ENCODE measurements at regions not wholly inside any gene's neighbourhood (a gene's known extent, or its start where the extent isn't known, plus 50 kb on each side); places are given as distances from the start of the nearest gene placed in this dataset.
"Not testable (repeated sequence)": the region's sequence is repeated elsewhere in the genome, so short reads cannot be mapped to it uniquely, and the experiment has no call there.

DNA sequence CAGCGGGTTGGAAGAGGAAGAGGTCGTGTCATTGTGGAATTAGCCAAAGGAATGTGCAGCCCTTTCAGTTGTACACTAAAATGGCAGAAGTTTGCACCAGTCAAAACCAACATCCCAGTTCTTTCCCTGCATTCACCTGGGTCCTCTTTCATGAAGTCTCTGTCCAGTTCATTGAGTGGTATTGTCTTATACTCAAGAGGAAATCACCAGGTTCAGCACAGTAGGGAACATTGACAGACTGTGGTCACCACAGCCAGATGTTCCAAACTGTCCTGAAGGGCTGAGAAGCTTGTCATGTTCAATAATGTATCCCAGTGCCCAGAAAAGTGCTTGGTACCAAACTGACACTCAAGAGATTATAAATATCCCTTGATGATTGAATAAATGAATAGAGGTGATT, 131.6 kb downstream of the GLUL start:
- no peak for DNase-seq

DNA sequence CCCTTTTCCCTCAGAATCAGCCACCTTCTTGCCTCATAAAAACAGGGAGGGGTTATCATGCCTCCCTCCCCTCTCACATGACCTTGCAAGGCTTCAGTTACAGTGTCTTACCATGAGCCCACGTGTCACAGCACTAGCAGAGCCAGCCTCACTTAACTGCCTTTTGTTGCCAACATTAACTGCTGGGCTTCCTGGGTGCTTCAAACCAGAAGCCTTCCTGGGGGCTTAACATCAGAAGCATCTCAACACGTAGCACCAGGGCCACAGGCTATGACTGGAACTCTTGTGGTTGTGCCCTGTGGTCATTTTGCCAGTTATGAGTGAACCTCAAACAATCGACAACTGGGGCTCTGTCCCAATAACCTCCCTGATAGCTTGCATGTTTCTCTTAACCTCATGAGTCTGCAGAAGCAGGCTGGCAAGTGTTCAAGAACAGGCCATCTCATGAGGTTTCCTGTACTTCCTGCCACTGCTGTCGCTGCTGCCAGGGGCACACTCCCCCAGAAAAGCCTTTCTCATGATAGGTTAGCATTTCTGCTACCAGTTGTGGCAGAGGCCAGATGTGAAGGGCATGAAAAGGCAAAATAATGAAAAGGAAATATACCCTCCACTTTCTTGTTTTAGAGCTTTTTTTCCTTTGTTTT, 132.2 kb downstream of the GLUL start:
- no peak for DNase-seq

GRCh38 chr1:182257369-182258063, 134.1 kb downstream of the GLUL start:
- no peak for DNase-seq

- DNase-seq, result no peak
Measured at GRCh38 chr1:182256931-182257330, 134.7 kb downstream of the GLUL start.

- no peak for DNase-seq
Measured at GRCh38 chr1:182255494-182255893, 136.1 kb downstream of the GLUL start.

GRCh38 chr1:182253319-182253860, 138.2 kb downstream of the GLUL start:
- no peak for DNase-seq

GRCh38 chr1:182251561-182251960, 140.0 kb downstream of the GLUL start:
- no peak for DNase-seq

DNA sequence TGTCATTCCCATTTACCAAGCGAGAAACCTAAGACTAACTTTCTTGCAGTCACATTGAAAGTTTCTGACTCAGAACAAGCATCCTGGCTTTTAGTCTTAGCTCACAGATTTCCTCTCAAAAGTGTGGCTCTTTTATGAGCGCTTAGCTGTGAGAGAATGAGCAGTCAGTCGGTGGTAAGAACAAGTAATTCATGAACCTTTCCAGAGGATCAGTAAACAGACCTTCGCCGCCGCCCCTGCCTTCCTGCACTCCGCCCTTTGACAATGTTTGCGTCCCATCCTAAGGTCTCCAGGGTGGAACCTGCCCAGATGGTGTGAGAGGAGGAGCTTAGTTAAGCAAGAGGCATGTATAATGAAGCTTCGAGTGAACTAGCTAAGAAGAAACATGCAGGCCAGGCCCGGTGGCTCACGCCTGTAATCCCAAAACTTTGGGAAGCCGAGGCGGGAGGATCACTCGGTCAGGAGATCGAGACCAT, 142.4 kb downstream of the GLUL start:
- no peak for DNase-seq

- no peak for DNase-seq
Measured at GRCh38 chr1:182248721-182249120, 142.9 kb downstream of the GLUL start.

DNA sequence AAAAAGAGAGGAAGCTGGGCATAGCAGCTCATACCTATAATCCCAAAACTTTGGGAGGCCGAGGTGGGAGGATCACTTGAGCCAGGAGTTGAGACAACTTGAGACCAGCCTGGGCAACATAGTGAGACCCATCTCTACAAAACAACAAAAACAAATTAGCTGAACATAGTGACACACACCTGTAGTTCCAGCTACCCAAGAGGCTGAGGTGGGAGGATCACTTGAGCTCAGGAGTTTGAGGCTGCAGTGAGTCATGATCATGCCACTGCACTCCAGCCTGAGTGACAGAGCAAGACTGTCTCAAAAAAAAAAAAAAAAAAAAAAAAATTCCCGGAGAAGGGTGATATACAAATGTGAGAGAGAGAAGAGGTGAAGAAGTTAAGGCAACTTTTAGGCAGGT, 143.8 kb downstream of the GLUL start:
- DNase-seq, result not testable (repeated sequence)

DNA sequence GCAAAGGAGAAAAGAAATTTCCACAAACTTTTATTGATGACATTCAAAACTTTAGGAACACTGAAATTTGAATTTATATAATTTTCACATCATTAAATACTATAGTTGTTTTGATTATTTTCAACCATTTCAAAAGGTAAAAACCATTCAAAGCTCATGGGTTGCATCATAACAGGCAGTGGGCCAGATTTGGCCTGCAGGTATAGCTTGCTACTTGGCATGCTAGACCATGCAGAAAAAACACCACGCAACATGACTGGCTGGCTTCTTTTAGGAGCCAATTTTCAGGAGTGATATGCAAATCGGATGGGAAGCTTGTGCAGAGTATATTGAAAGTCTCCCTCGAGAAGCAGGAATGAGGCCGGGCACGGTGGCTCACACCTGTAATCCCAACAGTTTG, 144.8 kb downstream of the GLUL start:
- DNase-seq, result no peak

DNA sequence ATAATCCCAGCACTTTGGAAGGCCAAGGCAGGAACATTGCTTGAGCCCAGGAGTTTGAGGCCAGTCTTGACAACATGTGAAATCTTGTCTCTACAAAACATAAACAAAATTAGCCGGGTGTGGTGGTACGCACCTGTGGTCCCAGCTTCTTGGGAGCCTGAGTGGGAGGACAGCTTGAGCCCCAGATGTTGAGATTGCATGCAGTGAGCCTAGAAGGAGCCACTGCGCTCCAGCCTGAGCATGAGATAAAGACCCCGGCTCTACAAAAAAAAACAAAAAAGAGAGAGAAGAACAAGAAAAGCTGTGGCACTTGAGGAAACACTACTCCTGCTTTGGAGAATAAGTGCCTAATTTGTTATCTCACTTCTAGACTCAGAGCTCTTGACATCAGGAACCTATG, 146.6 kb downstream of the GLUL start:
- DNase-seq, result no peak

- no peak for DNase-seq
Measured at GRCh38 chr1:182244451-182244850, 147.1 kb downstream of the GLUL start.

GRCh38 chr1:182242641-182243040, 148.9 kb downstream of the GLUL start:
- DNase-seq, result no peak

- no peak for DNase-seq
Measured at GRCh38 chr1:182240085-182240484, 151.5 kb downstream of the GLUL start.

- no peak for DNase-seq
Measured at GRCh38 chr1:182238421-182238820, 153.2 kb downstream of the GLUL start.

DNA sequence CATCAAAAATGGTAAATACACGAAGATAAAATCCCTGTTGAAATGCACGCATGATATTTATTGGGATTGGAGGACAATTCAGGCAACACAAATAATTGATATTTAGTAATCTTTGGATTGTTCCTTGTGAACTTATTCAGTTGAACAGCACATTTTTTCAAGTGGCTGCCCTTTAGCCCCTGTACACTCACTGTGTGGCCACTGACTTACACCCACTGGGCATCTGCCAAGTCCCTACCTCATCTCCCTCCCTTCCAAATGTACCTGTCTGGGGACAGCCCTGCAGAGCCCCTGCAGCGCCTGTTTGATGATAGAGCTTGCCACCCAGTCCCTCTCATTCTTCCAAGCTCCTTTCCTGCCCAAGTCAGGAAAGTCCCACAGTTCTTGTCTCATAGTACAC, 154.3 kb downstream of the GLUL start:
- no peak for DNase-seq

DNA sequence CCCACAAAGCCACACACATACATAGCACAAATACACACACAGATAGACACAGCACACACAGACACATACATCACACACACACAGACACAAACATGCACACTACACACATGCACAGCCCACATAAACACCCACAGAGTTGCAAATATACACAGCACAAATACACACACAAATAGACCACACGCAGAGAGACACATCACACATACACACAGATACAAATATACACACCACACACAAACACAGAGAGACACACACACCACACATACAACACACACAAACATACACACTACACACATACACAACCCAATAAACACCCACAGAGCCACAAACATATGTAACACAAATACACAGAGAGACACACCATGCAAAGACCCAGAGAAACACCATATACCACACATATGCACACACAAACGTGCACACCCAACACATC, 154.9 kb downstream of the GLUL start:
- DNase-seq, result no peak

- DNase-seq, result no peak
Measured at GRCh38 chr1:182235952-182236650, 155.5 kb downstream of the GLUL start.

- no peak for DNase-seq
Measured at GRCh38 chr1:182235604-182235951, 156.0 kb downstream of the GLUL start.

DNA sequence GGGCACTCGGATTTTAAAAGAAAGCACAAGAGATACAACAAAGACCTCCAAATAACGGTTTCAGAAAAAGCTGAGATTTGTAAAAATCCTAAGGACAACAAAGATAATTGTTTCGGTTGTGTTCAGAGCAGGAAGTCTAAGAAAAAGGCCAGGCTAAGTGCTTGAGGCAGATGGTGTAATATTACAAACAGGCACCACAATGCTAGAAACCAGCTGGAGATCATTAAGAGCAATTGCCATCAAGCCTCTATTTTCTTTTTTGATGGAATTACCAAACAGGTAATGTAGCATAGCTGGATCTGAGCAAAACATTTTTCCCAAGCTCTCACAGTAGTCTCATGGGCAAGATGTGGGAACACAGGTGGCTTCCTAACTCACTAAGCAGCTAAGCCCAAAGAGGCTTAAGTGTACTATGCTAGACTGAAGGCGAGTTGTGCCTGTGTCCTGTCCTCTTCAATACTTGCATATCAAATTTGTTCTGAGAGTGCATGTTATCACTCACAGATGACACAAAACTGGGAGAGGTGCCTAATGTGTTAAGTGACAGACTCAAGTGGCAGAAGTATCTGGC, 161.6 kb downstream of the GLUL start:
- DNase-seq, result no peak

GRCh38 chr1:182229451-182229850, 162.1 kb downstream of the GLUL start:
- DNase-seq, result no peak

DNA sequence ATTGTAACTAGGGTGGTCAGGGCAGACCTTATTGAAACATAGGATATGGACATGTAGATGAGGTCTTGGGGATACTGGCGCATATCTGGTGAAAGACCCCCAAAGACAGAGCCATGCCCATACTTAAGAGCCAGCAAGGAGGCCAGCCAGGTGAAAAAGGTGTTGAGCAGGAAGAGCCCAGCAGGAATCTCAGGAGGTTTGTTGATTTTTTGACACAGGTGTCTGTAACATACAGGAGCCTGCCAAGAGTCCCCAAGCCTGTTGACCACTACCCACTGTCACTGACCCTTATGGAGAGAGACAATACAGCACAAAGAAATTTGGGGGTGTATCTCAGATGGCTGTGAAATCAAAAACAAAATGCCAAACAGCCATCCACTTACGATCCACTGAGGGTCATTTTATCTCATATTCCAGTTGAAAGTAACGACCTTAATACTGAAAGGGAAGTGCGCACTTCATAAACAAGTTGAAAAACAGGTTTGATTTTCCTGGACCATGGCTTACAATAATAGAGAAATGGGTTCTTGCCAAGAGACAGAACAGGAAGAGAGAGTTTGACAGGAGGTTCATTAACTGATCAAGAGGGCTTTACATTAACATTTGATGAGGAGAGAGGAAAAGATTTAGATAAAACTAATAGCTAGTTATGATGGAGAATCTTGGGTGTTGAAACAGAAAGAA, 163.6 kb downstream of the GLUL start:
- no peak for DNase-seq
